Stimulated activated naive B cell treated with anti-CD40 and anti-IgM and Interleukin-4, amounts not matched to agents 10 μg/mL and 1 μg/mL and 100 μg/mL, for 72 hours (primary cell): ENCODE measurements at regions not wholly inside any gene's neighbourhood (a gene's known extent, or its start where the extent isn't known, plus 50 kb on each side); places are given as distances from the start of the nearest gene placed in this dataset.

Source experiments
- ATAC-seq, 2 donors: fragments of 150-1000 bp; cut with Tn5 transposase; replicated peaks; 2 replicates each; pipeline ENCODE4 v1.10.0; 2021; ENCODE audit warnings: moderate library complexity in 1 of 2
- DNase-seq: peaks from one replicate; pipeline ENCODE4 v3.0.0; 2021
- H3K27ac Mint-ChIP-seq: one replicate; pipeline ENCODE4 v1.8.0; 2022; ENCODE audit warnings: mild to moderate bottlenecking, mixed read lengths
- H3K27me3 Mint-ChIP-seq, 2 donors: one replicate each; pipeline ENCODE4 v1.8.0; 2022; ENCODE audit warnings: mixed read lengths in 2 of 2
- H3K36me3 Mint-ChIP-seq, 2 donors: one replicate each; pipeline ENCODE4 v1.8.0; 2022; ENCODE audit warnings: mixed read lengths in 2 of 2, mild to moderate bottlenecking in 1 of 2
- H3K4me1 Mint-ChIP-seq, 2 donors: one replicate each; pipeline ENCODE4 v1.8.0; 2022; ENCODE audit warnings: mixed read lengths in 2 of 2, mild to moderate bottlenecking in 1 of 2
- H3K4me3 Mint-ChIP-seq, 2 donors: one replicate each; pipeline ENCODE4 v1.8.0; 2022; ENCODE audit warnings: mild to moderate bottlenecking in 2 of 2, mixed read lengths in 2 of 2, moderate library complexity in 1 of 2
- H3K9me3 Mint-ChIP-seq, 2 donors: one replicate each; pipeline ENCODE4 v1.8.0; 2022; ENCODE audit warnings: mixed read lengths in 2 of 2, mild to moderate bottlenecking in 1 of 2

- no peak for DNase-seq
- ATAC-seq: no peak
- no peak overlapping the region for H3K27ac Mint-ChIP-seq
- no peaks in the 10 kb centered on the region for H3K4me1 Mint-ChIP-seq
- no peak overlapping the region for H3K4me3 Mint-ChIP-seq
- peaks cover 0 to 5% of the 10 kb centered on the region in 2 donors for H3K9me3 Mint-ChIP-seq
- no peaks in the 10 kb centered on the region for H3K27me3 Mint-ChIP-seq
- H3K36me3 Mint-ChIP-seq: no peaks in the 10 kb centered on the region
Measured at GRCh38 chr4:178453057-178453456, 1010.8 kb upstream of the AGA start.

GRCh38 chr4:178457286-178457685 lies 1015.0 kb upstream of the AGA start:
- ATAC-seq: no peak
- H3K4me3 Mint-ChIP-seq: no peak overlapping the region
- no peaks in the 10 kb centered on the region for H3K27me3 Mint-ChIP-seq
- no peak for DNase-seq
- no peaks in the 10 kb centered on the region for H3K36me3 Mint-ChIP-seq
- H3K9me3 Mint-ChIP-seq: peaks cover 0 to 3% of the 10 kb centered on the region in 2 donors
- H3K4me1 Mint-ChIP-seq: no peaks in the 10 kb centered on the region
- H3K27ac Mint-ChIP-seq: no peak overlapping the region

DNA sequence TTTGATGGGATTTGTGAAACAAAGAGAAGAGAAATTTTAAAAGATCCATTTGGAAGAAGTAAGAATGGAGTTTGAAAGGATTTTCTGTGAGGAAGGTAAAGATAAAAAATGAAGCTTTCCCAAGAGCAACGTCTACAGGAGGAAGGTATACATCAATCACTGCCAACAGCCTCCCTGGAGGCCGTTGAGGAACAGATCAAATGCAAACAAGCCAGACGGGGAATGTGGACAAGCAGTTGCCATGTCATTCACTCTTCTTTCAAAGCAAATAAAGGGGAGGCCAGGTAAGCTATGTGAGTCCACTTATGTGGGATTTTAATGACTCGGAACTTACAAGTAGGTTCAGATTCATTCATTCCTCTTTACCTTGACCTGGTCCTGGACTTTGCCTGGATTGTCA lies 1020.5 kb upstream of the AGA start:
- no peak for DNase-seq
- Mint-ChIP-seq H3K27me3 (no peaks in the 10 kb centered on the region), H3K4me1 (no peaks in the 10 kb centered on the region), H3K36me3 (no peaks in the 10 kb centered on the region), H3K4me3 (no peak overlapping the region), H3K9me3 (peaks cover 0 to 2% of the 10 kb centered on the region in 2 donors), H3K27ac (no peak overlapping the region)
- ATAC-seq: no peak

DNA sequence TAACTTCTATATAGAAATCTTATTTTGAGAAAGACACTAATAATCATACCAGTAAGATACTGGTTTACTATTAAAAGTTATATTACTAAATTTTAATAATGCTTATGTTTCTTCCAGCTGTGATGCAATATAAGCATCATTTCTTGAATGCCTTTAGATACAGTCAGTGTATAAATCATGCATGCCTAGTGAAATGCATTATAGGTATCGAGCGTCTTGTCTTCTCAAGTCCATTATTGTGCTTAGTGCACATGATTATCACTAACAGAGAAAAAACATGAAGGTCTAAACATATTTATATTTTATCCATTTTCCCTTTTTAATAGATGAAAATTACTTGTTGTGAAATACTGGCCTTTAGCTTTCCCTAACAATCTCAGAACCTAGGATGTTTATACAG lies 1021.5 kb upstream of the AGA start:
- H3K4me1 Mint-ChIP-seq: no peaks in the 10 kb centered on the region
- H3K27ac Mint-ChIP-seq: no peak overlapping the region
- no peaks in the 10 kb centered on the region for H3K36me3 Mint-ChIP-seq
- H3K27me3 Mint-ChIP-seq: no peaks in the 10 kb centered on the region
- peaks cover 0 to 2% of the 10 kb centered on the region in 2 donors for H3K9me3 Mint-ChIP-seq
- DNase-seq (no peak), ATAC-seq (no peak)
- no peak overlapping the region for H3K4me3 Mint-ChIP-seq

DNA sequence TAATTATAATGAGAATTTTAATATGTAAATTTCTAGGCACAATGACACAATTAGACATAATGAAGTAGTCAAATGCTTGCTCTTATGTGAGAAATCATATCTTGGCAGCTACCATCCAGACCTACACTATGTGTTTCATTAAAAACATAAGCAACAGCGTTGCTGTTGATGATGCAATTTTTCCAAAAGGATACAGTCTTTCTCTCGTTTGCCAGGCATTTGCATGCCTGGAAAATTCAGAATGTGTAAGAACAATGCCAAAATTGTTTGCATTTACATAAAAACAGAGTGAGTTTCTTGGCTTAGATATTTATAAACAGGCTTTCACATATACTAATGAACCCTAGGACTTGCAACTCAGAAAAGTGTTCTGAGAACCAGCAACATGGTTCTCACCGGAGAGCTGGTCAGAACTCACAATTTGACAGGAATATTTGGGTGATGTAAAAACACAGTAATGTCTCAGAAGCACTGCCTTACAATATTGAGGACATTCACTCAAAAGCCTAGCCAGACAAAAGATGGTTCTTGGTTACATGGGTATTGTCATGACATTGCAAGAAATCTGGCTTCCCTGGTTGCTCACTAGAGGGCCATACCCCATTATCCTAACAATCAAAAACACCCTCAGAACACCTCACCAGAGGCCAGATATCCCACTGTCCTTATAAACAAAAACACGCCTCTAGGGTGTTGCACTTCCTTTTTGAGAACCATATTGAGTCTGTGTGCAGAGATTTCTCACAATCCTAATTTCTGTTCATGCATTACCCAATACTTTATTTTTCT lies 1029.0 kb upstream of the AGA start:
- H3K27me3 Mint-ChIP-seq: no peaks in the 10 kb centered on the region
- no peak overlapping the region for H3K27ac Mint-ChIP-seq
- DNase-seq: no peak
- peaks cover 0 to 3% of the 10 kb centered on the region in 2 donors for H3K9me3 Mint-ChIP-seq
- H3K4me3 Mint-ChIP-seq: no peak overlapping the region
- H3K36me3 Mint-ChIP-seq: no peaks in the 10 kb centered on the region
- H3K4me1 Mint-ChIP-seq: no peaks in the 10 kb centered on the region
- no peak for ATAC-seq

GRCh38 chr4:178471994-178472393 lies 1029.8 kb upstream of the AGA start:
- DNase-seq (no peak), ATAC-seq (no peak)
- Mint-ChIP-seq H3K27me3 (no peaks in the 10 kb centered on the region), H3K27ac (no peak overlapping the region), H3K36me3 (no peaks in the 10 kb centered on the region), H3K4me3 (no peak overlapping the region), H3K9me3 (peaks cover 0 to 3% of the 10 kb centered on the region in 2 donors), H3K4me1 (no peaks in the 10 kb centered on the region)

DNA sequence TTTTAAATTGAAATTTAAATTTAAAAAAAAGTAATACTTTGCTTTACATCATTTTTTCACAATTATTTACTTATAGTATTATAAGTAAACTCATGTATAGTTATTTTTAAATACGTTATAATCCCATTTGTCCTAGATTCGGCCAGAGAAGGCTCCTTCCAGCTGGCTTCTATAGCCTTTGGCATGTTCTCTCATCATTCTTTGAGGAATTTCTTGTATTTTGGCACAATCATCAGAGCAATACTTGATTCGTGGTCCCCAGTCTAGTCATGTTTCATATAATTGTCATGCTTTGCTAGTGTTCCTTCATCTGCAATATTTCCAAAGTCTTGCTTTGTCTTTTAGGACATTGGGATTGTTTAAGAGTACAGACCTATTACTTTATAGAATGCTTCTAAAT lies 1037.9 kb upstream of the AGA start:
- peaks cover 0 to 5% of the 10 kb centered on the region in 2 donors for H3K9me3 Mint-ChIP-seq

DNA sequence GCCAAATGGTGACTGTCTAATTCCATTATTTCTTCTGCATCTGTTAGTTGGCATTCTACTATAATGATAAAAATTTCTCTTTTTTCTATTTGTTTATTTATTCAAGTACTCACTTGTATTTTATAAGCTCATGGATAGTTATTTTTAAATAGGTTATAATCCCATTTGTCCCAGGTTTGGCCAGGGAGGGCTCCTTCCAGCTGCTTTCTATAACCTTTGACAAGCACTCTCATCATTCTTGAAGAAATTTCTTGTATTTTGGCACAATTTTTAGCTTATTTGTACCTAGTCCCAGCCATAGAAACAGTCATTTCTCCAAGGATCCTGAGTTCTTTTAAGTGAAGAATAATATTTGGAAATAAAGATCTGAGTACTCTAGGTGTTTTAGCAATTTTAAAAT lies 1038.6 kb upstream of the AGA start:
- H3K27ac Mint-ChIP-seq: no peak overlapping the region
- H3K27me3 Mint-ChIP-seq: no peaks in the 10 kb centered on the region
- no peak for DNase-seq
- H3K4me1 Mint-ChIP-seq: no peaks in the 10 kb centered on the region
- H3K4me3 Mint-ChIP-seq: no peak overlapping the region
- H3K9me3 Mint-ChIP-seq: peaks cover 0 to 3% of the 10 kb centered on the region in 2 donors
- H3K36me3 Mint-ChIP-seq: no peaks in the 10 kb centered on the region
- no peak for ATAC-seq

More for the DNA sequence above, 1037.9 kb upstream of the AGA start:
- no peaks in the 10 kb centered on the region for H3K36me3 Mint-ChIP-seq
- no peak for DNase-seq
- no peak for ATAC-seq
- H3K4me3 Mint-ChIP-seq: no peak overlapping the region
- no peak overlapping the region for H3K27ac Mint-ChIP-seq
- H3K4me1 Mint-ChIP-seq: no peaks in the 10 kb centered on the region
- no peaks in the 10 kb centered on the region for H3K27me3 Mint-ChIP-seq

DNA sequence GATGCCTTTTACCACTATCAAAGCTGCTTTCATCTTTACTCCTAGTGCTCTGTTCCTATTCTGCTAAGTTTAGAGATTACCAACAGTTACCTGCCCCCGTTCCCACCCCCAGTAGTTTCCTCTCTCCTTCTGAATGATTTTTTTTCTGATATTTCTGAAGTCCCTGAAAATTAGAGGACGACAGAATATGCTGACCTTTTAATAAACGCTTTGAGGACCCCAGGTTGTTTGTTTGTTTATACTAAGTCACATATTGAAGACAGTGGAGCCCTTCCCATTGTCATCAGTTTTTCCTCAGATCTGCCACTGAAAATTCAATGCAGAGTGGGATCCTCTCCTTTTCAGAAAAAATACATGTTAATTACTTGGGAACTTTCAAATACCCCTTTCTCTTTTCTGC lies 1039.3 kb upstream of the AGA start:
- Mint-ChIP-seq H3K27me3 (no peaks in the 10 kb centered on the region), H3K4me1 (no peaks in the 10 kb centered on the region)

GRCh38 chr4:178523038-178523437 lies 1080.8 kb upstream of the AGA start:
- Mint-ChIP-seq H3K4me3 (no peak overlapping the region), H3K36me3 (no peaks in the 10 kb centered on the region), H3K4me1 (no peaks in the 10 kb centered on the region), H3K27ac (no peak overlapping the region), H3K9me3 (peaks cover 0 to 4% of the 10 kb centered on the region in 2 donors), H3K27me3 (no peaks in the 10 kb centered on the region)
- DNase-seq: no peak
- ATAC-seq: no peak

More for the DNA sequence above, 1039.3 kb upstream of the AGA start:
- H3K27ac Mint-ChIP-seq: no peak overlapping the region
- DNase-seq (no peak), ATAC-seq (no peak)
- H3K36me3 Mint-ChIP-seq: no peaks in the 10 kb centered on the region
- peaks cover 0 to 3% of the 10 kb centered on the region in 2 donors for H3K9me3 Mint-ChIP-seq
- H3K4me3 Mint-ChIP-seq: no peak overlapping the region

GRCh38 chr4:178535939-178536579 lies 1093.8 kb upstream of the AGA start:
- ATAC-seq: no peak
- no peaks in the 10 kb centered on the region for H3K4me1 Mint-ChIP-seq

GRCh38 chr4:178553201-178553600 lies 1111.0 kb upstream of the AGA start:
- Mint-ChIP-seq H3K27ac (no peak overlapping the region), H3K4me3 (no peak overlapping the region), H3K9me3 (no peaks in the 10 kb centered on the region), H3K27me3 (no peaks in the 10 kb centered on the region), H3K36me3 (no peaks in the 10 kb centered on the region), H3K4me1 (no peaks in the 10 kb centered on the region)
- ATAC-seq: no peak
- DNase-seq: no peak

More at GRCh38 chr4:178535939-178536579, 1093.8 kb upstream of the AGA start:
- H3K27ac Mint-ChIP-seq: no peak overlapping the region
- H3K36me3 Mint-ChIP-seq: no peaks in the 10 kb centered on the region
- H3K4me3 Mint-ChIP-seq: no peak overlapping the region
- H3K9me3 Mint-ChIP-seq: peaks cover 5% of the 10 kb centered on the region in 2 donors
- DNase-seq: no peak
- H3K27me3 Mint-ChIP-seq: no peaks in the 10 kb centered on the region

GRCh38 chr4:178554352-178554751 lies 1112.1 kb upstream of the AGA start:
- Mint-ChIP-seq H3K4me3 (no peak overlapping the region), H3K36me3 (no peaks in the 10 kb centered on the region), H3K9me3 (no peaks in the 10 kb centered on the region), H3K4me1 (no peaks in the 10 kb centered on the region), H3K27ac (no peak overlapping the region), H3K27me3 (no peaks in the 10 kb centered on the region)
- DNase-seq (no peak), ATAC-seq (no peak)

GRCh38 chr4:178556796-178557195 lies 1114.6 kb upstream of the AGA start:
- ATAC-seq (no peak), DNase-seq (no peak)
- no peaks in the 10 kb centered on the region for H3K4me1 Mint-ChIP-seq
- H3K36me3 Mint-ChIP-seq: no peaks in the 10 kb centered on the region
- H3K27ac Mint-ChIP-seq: no peak overlapping the region
- H3K9me3 Mint-ChIP-seq: no peaks in the 10 kb centered on the region
- H3K4me3 Mint-ChIP-seq: no peak overlapping the region
- H3K27me3 Mint-ChIP-seq: no peaks in the 10 kb centered on the region

GRCh38 chr4:178577933-178578332 lies 1135.7 kb upstream of the AGA start:
- ATAC-seq (peak in 1 of 2 donors; percentile 27), DNase-seq (no peak)
- H3K4me1 Mint-ChIP-seq: no peaks in the 10 kb centered on the region
- no peaks in the 10 kb centered on the region for H3K36me3 Mint-ChIP-seq
- no peak overlapping the region for H3K4me3 Mint-ChIP-seq
- no peaks in the 10 kb centered on the region for H3K9me3 Mint-ChIP-seq
- H3K27me3 Mint-ChIP-seq: no peaks in the 10 kb centered on the region
- H3K27ac Mint-ChIP-seq: no peak overlapping the region
